ENCODE measurements at regions not wholly inside any gene's neighbourhood (a gene's known extent, or its start where the extent isn't known, plus 50 kb on each side); places are given as distances from the start of the nearest gene placed in this dataset.
"Not testable (repeated sequence)": the region's sequence is repeated elsewhere in the genome, so short reads cannot be mapped to it uniquely, and the experiment has no call there.

DNA sequence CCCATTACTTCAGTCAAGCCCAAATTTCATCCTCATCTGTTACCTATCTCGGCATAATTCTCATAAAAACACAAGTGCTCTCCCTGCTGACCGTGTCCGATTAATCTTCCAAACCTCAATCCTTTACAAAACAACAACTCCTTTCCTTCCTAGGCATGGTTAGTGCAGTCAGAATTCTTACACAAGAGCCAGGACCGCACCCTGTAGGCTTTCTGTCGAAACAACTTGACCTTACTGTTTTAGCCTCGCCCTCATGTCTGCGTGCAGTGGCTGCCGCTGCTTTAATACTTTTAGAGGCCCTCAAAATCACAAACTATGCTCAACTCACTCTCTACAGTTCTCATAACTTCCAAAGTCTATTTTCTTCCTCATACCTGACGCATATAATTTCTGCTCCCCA, 214.3 kb downstream of the RHOU start:
- not testable (repeated sequence) for TF ChIP-seq L3MBTL2 (conservative IDR thresholded peaks at IDR 0.05); ZNF384 (IDR thresholded peaks at IDR 0.05)
